Parathyroid adenoma (tissue), 2 donors: ENCODE measurements at regions not wholly inside any gene's neighbourhood (a gene's known extent, or its start where the extent isn't known, plus 50 kb on each side); places are given as distances from the start of the nearest gene placed in this dataset.
A peak's percentile ranks its signal among the peaks of the same experiment; 100 is the strongest.

Source experiments
- H2AFZ ChIP-seq: fragments of 300-600 bp; sonication (generic); one replicate; pipeline ENCODE4 v1.7.0; 2017; ENCODE audit warnings: antibody characterized with exemption, mild to moderate bottlenecking
- H3K27ac ChIP-seq: fragments of 300-600 bp; sonication (generic); one replicate; pipeline ENCODE4 v1.7.0; 2017
- H3K27me3 ChIP-seq: fragments of 300-600 bp; sonication (generic); one replicate; pipeline ENCODE4 v1.7.0; 2017; ENCODE audit warnings: low read length; ENCODE audit not compliant: control insufficient read depth, insufficient read depth
- H3K36me3 ChIP-seq: fragments of 300-600 bp; sonication (generic); one replicate; pipeline ENCODE4 v1.7.0; 2017; ENCODE audit warnings: low read length; ENCODE audit not compliant: control insufficient read depth, insufficient read depth
- H3K4me1 ChIP-seq: fragments of 300-600 bp; sonication (generic); one replicate; pipeline ENCODE4 v1.7.0; 2017; ENCODE audit warnings: control low read depth
- H3K4me2 ChIP-seq: fragments of 300-600 bp; sonication (generic); one replicate; pipeline ENCODE4 v1.7.0; 2017; ENCODE audit warnings: low read length
- H3K4me3 ChIP-seq: fragments of 300-600 bp; sonication (generic); one replicate; pipeline ENCODE4 v1.7.0; 2017; ENCODE audit warnings: low read depth, low read length
- H3K79me2 ChIP-seq: fragments of 300-600 bp; sonication (generic); one replicate; pipeline ENCODE4 v1.7.0; 2017; ENCODE audit warnings: control low read depth
- H3K9ac ChIP-seq: fragments of 300-600 bp; sonication (generic); one replicate; pipeline ENCODE4 v1.7.0; 2017; ENCODE audit warnings: mild to moderate bottlenecking
- H3K9me3 ChIP-seq: fragments of 300-600 bp; sonication (generic); one replicate; pipeline ENCODE4 v1.7.0; 2017; ENCODE audit warnings: low read length; ENCODE audit not compliant: control insufficient read depth
- TF ChIP-seq, protein P1 (sequence below): fragments of 300-600 bp; sonication (generic); IDR thresholded peaks from one replicate; pipeline ENCODE4 v1.7.0; 2017; ENCODE audit warnings: antibody characterized with exemption, mild to moderate bottlenecking
- donor health status: primary hyperparathyroidism.

- H3K9me3 ChIP-seq = no peaks in the 10 kb centered on the region
- H3K4me2 ChIP-seq = no peak overlapping the region
- H3K4me3 ChIP-seq = no peak overlapping the region
- TF ChIP-seq, protein P1, sequence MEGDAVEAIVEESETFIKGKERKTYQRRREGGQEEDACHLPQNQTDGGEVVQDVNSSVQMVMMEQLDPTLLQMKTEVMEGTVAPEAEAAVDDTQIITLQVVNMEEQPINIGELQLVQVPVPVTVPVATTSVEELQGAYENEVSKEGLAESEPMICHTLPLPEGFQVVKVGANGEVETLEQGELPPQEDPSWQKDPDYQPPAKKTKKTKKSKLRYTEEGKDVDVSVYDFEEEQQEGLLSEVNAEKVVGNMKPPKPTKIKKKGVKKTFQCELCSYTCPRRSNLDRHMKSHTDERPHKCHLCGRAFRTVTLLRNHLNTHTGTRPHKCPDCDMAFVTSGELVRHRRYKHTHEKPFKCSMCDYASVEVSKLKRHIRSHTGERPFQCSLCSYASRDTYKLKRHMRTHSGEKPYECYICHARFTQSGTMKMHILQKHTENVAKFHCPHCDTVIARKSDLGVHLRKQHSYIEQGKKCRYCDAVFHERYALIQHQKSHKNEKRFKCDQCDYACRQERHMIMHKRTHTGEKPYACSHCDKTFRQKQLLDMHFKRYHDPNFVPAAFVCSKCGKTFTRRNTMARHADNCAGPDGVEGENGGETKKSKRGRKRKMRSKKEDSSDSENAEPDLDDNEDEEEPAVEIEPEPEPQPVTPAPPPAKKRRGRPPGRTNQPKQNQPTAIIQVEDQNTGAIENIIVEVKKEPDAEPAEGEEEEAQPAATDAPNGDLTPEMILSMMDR = no peak
- no peaks in the 10 kb centered on the region for H3K79me2 ChIP-seq
- no peaks in the 10 kb centered on the region for H3K4me1 ChIP-seq
- H3K36me3 ChIP-seq = no peaks in the 10 kb centered on the region
- H3K27me3 ChIP-seq = no peaks in the 10 kb centered on the region
- no peak overlapping the region for H3K27ac ChIP-seq
- H3K9ac ChIP-seq = no peak overlapping the region
- no peak overlapping the region for H2AFZ ChIP-seq
Measured at GRCh38 chr2:117411983-117412382, 402.5 kb upstream of the DDX18 start.

DNA sequence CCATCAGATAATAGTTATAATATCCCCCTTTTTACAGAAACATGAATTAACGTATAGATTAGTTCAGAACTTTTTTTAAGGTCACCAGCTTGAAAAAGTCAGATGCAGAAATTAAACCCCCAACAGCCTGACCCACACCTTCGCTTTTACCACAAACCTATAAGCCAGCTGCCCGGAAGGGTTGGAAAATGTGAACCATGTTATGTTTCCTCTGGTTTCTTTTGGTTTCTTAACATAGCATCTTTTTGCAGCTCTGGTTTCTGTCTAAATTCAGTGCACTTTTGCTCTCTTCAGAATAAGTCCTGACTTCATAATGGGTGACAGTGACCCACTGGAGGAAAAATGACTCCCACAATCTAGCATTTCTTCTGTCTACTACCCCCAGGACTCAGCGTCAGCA, 381.7 kb upstream of the DDX18 start:
- H3K27me3 ChIP-seq = no peaks in the 10 kb centered on the region

GRCh38 chr2:117436697-117437096, 377.8 kb upstream of the DDX18 start:
- no peaks in the 10 kb centered on the region for H3K9me3 ChIP-seq
- no peak overlapping the region for H3K4me3 ChIP-seq
- no peak overlapping the region for H2AFZ ChIP-seq
- TF ChIP-seq, protein P1 = no peak
- no peak overlapping the region for H3K27ac ChIP-seq
- H3K27me3 ChIP-seq = no peaks in the 10 kb centered on the region
- H3K36me3 ChIP-seq = no peaks in the 10 kb centered on the region
- no peak overlapping the region for H3K4me2 ChIP-seq
- H3K9ac ChIP-seq = no peak overlapping the region
- H3K4me1 ChIP-seq = no peaks in the 10 kb centered on the region
- no peaks in the 10 kb centered on the region for H3K79me2 ChIP-seq

More for the DNA sequence above, 381.7 kb upstream of the DDX18 start:
- Histone ChIP-seq H3K9me3 (no peaks in the 10 kb centered on the region), H3K27ac (no peak overlapping the region), H3K4me2 (no peak overlapping the region), H2AFZ (no peak overlapping the region), H3K79me2 (no peaks in the 10 kb centered on the region), H3K4me3 (no peak overlapping the region), H3K9ac (no peak overlapping the region), H3K36me3 (no peaks in the 10 kb centered on the region), H3K4me1 (no peaks in the 10 kb centered on the region)
- TF ChIP-seq, protein P1 = no peak

GRCh38 chr2:117470311-117471095, 344.0 kb upstream of the DDX18 start:
- Histone ChIP-seq H3K36me3 (no peaks in the 10 kb centered on the region), H3K79me2 (no peaks in the 10 kb centered on the region), H3K9ac (no peak overlapping the region), H3K9me3 (no peaks in the 10 kb centered on the region), H3K4me2 (no peak overlapping the region), H3K4me3 (no peak overlapping the region), H2AFZ (no peak overlapping the region), H3K4me1 (no peaks in the 10 kb centered on the region), H3K27ac (no peak overlapping the region), H3K27me3 (no peaks in the 10 kb centered on the region)
- TF ChIP-seq, protein P1 = peak; percentile 8

DNA sequence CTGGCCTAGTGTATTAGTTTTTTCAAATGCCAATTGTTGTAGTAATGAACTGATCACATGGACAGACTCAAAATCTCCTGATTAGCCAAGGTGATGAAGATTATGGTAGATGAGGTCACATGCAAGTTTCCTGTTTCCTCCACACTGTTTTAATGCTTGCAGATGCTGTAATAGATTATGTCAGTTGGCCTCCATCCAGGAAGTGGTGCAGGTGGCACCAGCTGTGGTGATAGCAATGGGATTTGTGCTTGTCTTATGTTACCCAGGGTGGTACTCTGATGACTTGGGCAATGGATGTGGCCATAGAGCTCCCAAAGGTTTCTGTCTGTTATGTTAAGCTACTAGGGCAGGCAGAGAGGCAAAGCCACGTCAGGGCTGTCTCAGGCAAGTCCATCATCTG, 332.9 kb upstream of the DDX18 start:
- Histone ChIP-seq H3K9me3 (no peaks in the 10 kb centered on the region), H3K27me3 (no peaks in the 10 kb centered on the region), H3K79me2 (no peaks in the 10 kb centered on the region), H3K9ac (no peak overlapping the region), H3K27ac (no peak overlapping the region), H3K4me1 (no peaks in the 10 kb centered on the region), H2AFZ (no peak overlapping the region), H3K4me2 (no peak overlapping the region), H3K4me3 (no peak overlapping the region), H3K36me3 (no peaks in the 10 kb centered on the region)
- TF ChIP-seq, protein P1 = no peak
